Uterus (tissue), 3 donors: ENCODE measurements at regions not wholly inside any gene's neighbourhood (a gene's known extent, or its start where the extent isn't known, plus 50 kb on each side); places are given as distances from the start of the nearest gene placed in this dataset.
A peak's percentile ranks its signal among the peaks of the same experiment; 100 is the strongest.
"Not testable (repeated sequence)": the region's sequence is repeated elsewhere in the genome, so short reads cannot be mapped to it uniquely, and the experiment has no call there.

Source experiments
- DNase-seq, 2 donors: peaks; one replicate each; pipeline ENCODE4 v3.0.0-alpha.2; 2019 to 2020
- H3K27ac ChIP-seq, 2 donors: fragments of 200-600 bp; sonication (generic); 1 replicate in 1 of 2; 2 replicates in 1 of 2; pipeline ENCODE4 v1.5.1; 2016 to 2018
- H3K27me3 ChIP-seq, 2 donors: fragments of 200-600 bp; sonication (generic); one replicate each; pipeline ENCODE4 v1.5.1; 2018 to 2019; ENCODE audit warnings: control low read depth in 1 of 2
- H3K36me3 ChIP-seq, 2 donors: fragments of 200-600 bp; sonication (generic); one replicate each; pipeline ENCODE4 v1.5.1; 2019; ENCODE audit warnings: control low read depth in 1 of 2
- H3K4me1 ChIP-seq, 2 donors: fragments of 200-600 bp; sonication (generic); one replicate each; pipeline ENCODE4 v1.5.1; 2018 to 2019; ENCODE audit warnings: control low read depth in 1 of 2
- H3K4me3 ChIP-seq, 2 donors: fragments of 200-600 bp; sonication (generic); 1 replicate in 1 of 2; 2 replicates in 1 of 2; pipeline ENCODE4 v1.5.1; 2018 to 2019; ENCODE audit warnings: mild to moderate bottlenecking in 1 of 2
- H3K9me3 ChIP-seq, 2 donors: fragments of 200-600 bp; sonication (generic); one replicate each; pipeline ENCODE4 v1.5.1; 2019; ENCODE audit warnings: control low read depth in 1 of 2
- CTCF ChIP-seq, 4 experiments: fragments of 200-600 bp in 2 of 4; fragments of 450-650 bp in 2 of 4; sonication (generic) in 2 of 4; IDR thresholded peaks; one replicate each; pipeline ENCODE4 v1.5.1; 2016 to 2019; ENCODE audit warnings: antibody characterized with exemption in 4 of 4, mild to moderate bottlenecking in 2 of 4, moderate library complexity in 1 of 4
- POLR2A ChIP-seq, 2 donors: fragments of 450-650 bp; IDR thresholded peaks; one replicate each; pipeline ENCODE4 v1.6.1; 2016; ENCODE audit warnings: antibody characterized with exemption in 2 of 2, mild to moderate bottlenecking in 1 of 2, moderate library complexity in 1 of 2
- intact Hi-C: fragments of 100-400 bp; cut with DNase I; formaldehyde crosslinking; loops from one replicate; pipeline ENCODE4 v1.15.1; 2023; ENCODE audit warnings: low total_unique reads
- donor health status: DM: yes; HTN: yes; CAD: no.

GRCh38 chr12:84411031-84411430, 501.6 kb downstream of the SLC6A15 start:
- Histone ChIP-seq H3K27ac (no peak overlapping the region), H3K9me3 (no peaks in the 10 kb centered on the region), H3K27me3 (no peaks in the 10 kb centered on the region), H3K4me1 (no peaks in the 10 kb centered on the region), H3K36me3 (no peaks in the 10 kb centered on the region), H3K4me3 (no peak overlapping the region)
- intact Hi-C loops: no loop called here
- TF ChIP-seq POLR2A (IDR thresholded peaks at IDR 0.05): no peak
- TF ChIP-seq CTCF (IDR thresholded peaks at IDR 0.05): no peak
- DNase-seq: no peak

GRCh38 chr12:84408936-84409335, 503.7 kb downstream of the SLC6A15 start:
- Histone ChIP-seq H3K4me3 (no peak overlapping the region), H3K27ac (no peak overlapping the region), H3K9me3 (no peaks in the 10 kb centered on the region), H3K36me3 (no peaks in the 10 kb centered on the region), H3K27me3 (no peaks in the 10 kb centered on the region), H3K4me1 (no peaks in the 10 kb centered on the region)
- TF ChIP-seq POLR2A (IDR thresholded peaks at IDR 0.05) (no peak), CTCF (IDR thresholded peaks at IDR 0.05) (no peak)
- no peak for DNase-seq
- intact Hi-C loops: no loop called here

GRCh38 chr12:84406720-84407119, 505.9 kb downstream of the SLC6A15 start:
- H3K27me3 ChIP-seq, H3K4me1 ChIP-seq, DNase-seq, intact Hi-C loops, H3K9me3 ChIP-seq, H3K36me3 ChIP-seq, H3K4me3 ChIP-seq, H3K27ac ChIP-seq: not testable (repeated sequence)

GRCh38 chr12:84397846-84398245, 514.8 kb downstream of the SLC6A15 start:
- no peak for DNase-seq
- intact Hi-C loops: no loop called here

GRCh38 chr12:84397263-84397662, 515.3 kb downstream of the SLC6A15 start:
- Histone ChIP-seq H3K4me3 (no peak overlapping the region), H3K27ac (no peak overlapping the region), H3K36me3 (no peaks in the 10 kb centered on the region), H3K4me1 (no peaks in the 10 kb centered on the region), H3K27me3 (no peaks in the 10 kb centered on the region), H3K9me3 (no peaks in the 10 kb centered on the region)
- TF ChIP-seq CTCF (IDR thresholded peaks at IDR 0.05): peak in 1 of 4 experiments; percentile 18
- no peak for TF ChIP-seq POLR2A (IDR thresholded peaks at IDR 0.05)
- intact Hi-C loops: no loop called here
- no peak for DNase-seq

More at GRCh38 chr12:84397846-84398245, 514.8 kb downstream of the SLC6A15 start:
- TF ChIP-seq POLR2A (IDR thresholded peaks at IDR 0.05) (no peak), CTCF (IDR thresholded peaks at IDR 0.05) (no peak)
- Histone ChIP-seq H3K4me3 (no peak overlapping the region), H3K9me3 (no peaks in the 10 kb centered on the region), H3K27me3 (no peaks in the 10 kb centered on the region), H3K27ac (no peak overlapping the region), H3K36me3 (no peaks in the 10 kb centered on the region), H3K4me1 (no peaks in the 10 kb centered on the region)

- H3K27ac ChIP-seq, H3K9me3 ChIP-seq, DNase-seq, H3K36me3 ChIP-seq, intact Hi-C loops, H3K4me3 ChIP-seq, H3K4me1 ChIP-seq, H3K27me3 ChIP-seq: not testable (repeated sequence)
Measured at GRCh38 chr12:84391176-84391575, 521.4 kb downstream of the SLC6A15 start.
